GM23338 (cell line): ENCODE measurements at regions not wholly inside any gene's neighbourhood (a gene's known extent, or its start where the extent isn't known, plus 50 kb on each side); places are given as distances from the start of the nearest gene placed in this dataset.

ENCODE experiments used
- ATAC-seq: fragments of 200-7000 bp; cut with Tn5 transposase; 3 replicates; pipeline ENCODE4 v1.9.1; 2020
- DNase-seq: peaks from one replicate; pipeline ENCODE4 v3.0.0-alpha.2; 2015; ENCODE audit warnings: low spot score
- H2AFZ ChIP-seq: fragments of 200-600 bp; sonication (generic); 2 replicates; pipeline ENCODE4 v1.8.0; 2016; ENCODE audit warnings: antibody characterized with exemption, mild to moderate bottlenecking, moderate library complexity
- H3F3A ChIP-seq: fragments of 200-600 bp; sonication (generic); replicated peaks from 2 replicates; pipeline ENCODE4 v1.8.0; 2017; ENCODE audit warnings: antibody characterized with exemption, mixed run types, low read depth
- H3K27ac ChIP-seq: fragments of 200-600 bp; sonication (generic); 2 replicates; pipeline ENCODE4 v1.6.1; 2016; ENCODE audit warnings: low read depth
- H3K27me3 ChIP-seq: fragments of 200-600 bp; sonication (generic); 2 replicates; pipeline ENCODE4 v1.8.0; 2016; ENCODE audit warnings: mild to moderate bottlenecking, mixed run types, moderate library complexity; ENCODE audit not compliant: insufficient read depth
- H3K36me3 ChIP-seq: fragments of 200-600 bp; sonication (generic); 2 replicates; pipeline ENCODE4 v1.8.0; 2016; ENCODE audit warnings: mild to moderate bottlenecking; ENCODE audit not compliant: insufficient read depth
- H3K4me1 ChIP-seq: fragments of 200-600 bp; sonication (generic); 2 replicates; pipeline ENCODE4 v1.8.0; 2016; ENCODE audit warnings: mild to moderate bottlenecking, moderate library complexity; ENCODE audit not compliant: insufficient read depth
- H3K4me2 ChIP-seq: fragments of 200-600 bp; sonication (generic); 2 replicates; pipeline ENCODE4 v1.7.1; 2017; ENCODE audit warnings: mixed run types
- H3K4me3 ChIP-seq: fragments of 200-600 bp; sonication (generic); 2 replicates; pipeline ENCODE4 v1.6.1; 2016; ENCODE audit warnings: mixed run types
- H3K79me2 ChIP-seq: fragments of 200-600 bp; sonication (generic); replicated peaks from 2 replicates; pipeline ENCODE4 v1.8.0; 2017; ENCODE audit warnings: mild to moderate bottlenecking; ENCODE audit not compliant: insufficient read depth
- H3K9me2 ChIP-seq: fragments of 200-600 bp; sonication (generic); 2 replicates; pipeline ENCODE4 v1.8.0; 2017; ENCODE audit not compliant: insufficient read depth
- H4K20me1 ChIP-seq: fragments of 200-600 bp; sonication (generic); replicated peaks from 2 replicates; pipeline ENCODE4 v1.8.0; 2017; ENCODE audit warnings: mild to moderate bottlenecking; ENCODE audit not compliant: insufficient read depth
- H3K27ac Mint-ChIP-seq: 2 replicates; pipeline ENCODE4 v1.8.0; 2020; ENCODE audit warnings: inconsistent platforms, mild to moderate bottlenecking, moderate library complexity, mixed read lengths
- H3K27me3 Mint-ChIP-seq: 3 replicates; pipeline ENCODE4 v1.8.0; 2022; ENCODE audit warnings: low read depth, mild to moderate bottlenecking, moderate library complexity, mixed read lengths, inconsistent platforms; ENCODE audit not compliant: insufficient read depth, poor library complexity
- H3K36me3 Mint-ChIP-seq: 3 replicates; pipeline ENCODE4 v1.8.0; 2021; ENCODE audit warnings: low read depth, mild to moderate bottlenecking, inconsistent platforms, moderate library complexity, mixed read lengths
- H3K4me1 Mint-ChIP-seq: 3 replicates; pipeline ENCODE4 v1.8.0; 2020; ENCODE audit warnings: mild to moderate bottlenecking, inconsistent platforms, mixed read lengths
- H3K4me3 Mint-ChIP-seq: 3 replicates; pipeline ENCODE4 v1.8.0; 2021; ENCODE audit warnings: moderate library complexity, mild to moderate bottlenecking, inconsistent platforms, mixed read lengths
- H3K9me3 Mint-ChIP-seq: 3 replicates; pipeline ENCODE4 v1.8.0; 2020; ENCODE audit warnings: moderate library complexity, mild to moderate bottlenecking, inconsistent platforms, mixed read lengths
- CTCF ChIP-seq, 2 experiments: fragments of 200-600 bp in 1 of 2; sonication (generic) in 1 of 2; conservative IDR thresholded peaks; 2 replicates each; pipeline versions ENCODE4 v1.5.1 to v1.6.1; 2016 to 2017; ENCODE audit warnings: antibody characterized with exemption in 2 of 2, low read depth in 2 of 2, mild to moderate bottlenecking in 2 of 2, moderate library complexity in 1 of 2
- EZH2 ChIP-seq: fragments of 200-600 bp; sonication (generic); IDR thresholded peaks from one replicate; pipeline ENCODE4 v1.8.0; 2017; ENCODE audit warnings: antibody characterized with exemption, mild to moderate bottlenecking, low read depth; ENCODE audit not compliant: unreplicated experiment
- EZH2phosphoT487 ChIP-seq: fragments of 200-600 bp; sonication (generic); IDR thresholded peaks from one replicate; pipeline ENCODE4 v1.8.1; 2018; ENCODE audit warnings: antibody characterized with exemption; ENCODE audit not compliant: unreplicated experiment
- JUNB ChIP-seq: IDR thresholded peaks from one replicate; pipeline ENCODE4 v1.6.1; 2016; ENCODE audit warnings: antibody characterized with exemption; ENCODE audit not compliant: unreplicated experiment
- NANOG ChIP-seq: IDR thresholded peaks from 2 replicates; pipeline ENCODE4 v1.6.1; 2016; ENCODE audit warnings: antibody characterized with exemption, borderline replicate concordance
- POLR2AphosphoS5 ChIP-seq: IDR thresholded peaks from 2 replicates; pipeline ENCODE4 v1.6.1; 2016; ENCODE audit warnings: antibody characterized with exemption, low read depth
- REST ChIP-seq: IDR thresholded peaks from one replicate; pipeline ENCODE4 v1.6.1; 2018; ENCODE audit warnings: antibody characterized with exemption; ENCODE audit not compliant: unreplicated experiment
- STAT1 ChIP-seq: IDR thresholded peaks from one replicate; pipeline ENCODE4 v1.6.1; 2016; ENCODE audit warnings: antibody characterized with exemption; ENCODE audit not compliant: unreplicated experiment
- ZNF114 ChIP-seq: fragments of 250-450 bp; sonication (Bioruptor Pico); IDR thresholded peaks from 2 replicates; pipeline ENCODE4 v1.5.0; 2020; ENCODE audit warnings: mild to moderate bottlenecking, moderate library complexity
- ZNF331 ChIP-seq: fragments of 250-450 bp; sonication (Bioruptor Pico); IDR thresholded peaks from 2 replicates; pipeline ENCODE4 v1.5.0; 2020; ENCODE audit warnings: low read depth, mild to moderate bottlenecking, moderate library complexity
- ZNF462 ChIP-seq: fragments of 250-450 bp; sonication (Bioruptor Pico); IDR thresholded peaks from 2 replicates; pipeline ENCODE4 v1.5.0; 2020; ENCODE audit warnings: mild to moderate bottlenecking, moderate library complexity
- TF ChIP-seq, protein P1 (sequence below): IDR thresholded peaks from 2 replicates; pipeline ENCODE4 v1.6.1; 2016; ENCODE audit warnings: antibody characterized with exemption

GRCh38 chr12:42010257-42010656, 134.4 kb downstream of the GXYLT1 start (continued):
- no peak for TF ChIP-seq REST
- TF ChIP-seq ZNF331 (CRISPR knock-in tag) = no peak
- TF ChIP-seq, protein P1, sequence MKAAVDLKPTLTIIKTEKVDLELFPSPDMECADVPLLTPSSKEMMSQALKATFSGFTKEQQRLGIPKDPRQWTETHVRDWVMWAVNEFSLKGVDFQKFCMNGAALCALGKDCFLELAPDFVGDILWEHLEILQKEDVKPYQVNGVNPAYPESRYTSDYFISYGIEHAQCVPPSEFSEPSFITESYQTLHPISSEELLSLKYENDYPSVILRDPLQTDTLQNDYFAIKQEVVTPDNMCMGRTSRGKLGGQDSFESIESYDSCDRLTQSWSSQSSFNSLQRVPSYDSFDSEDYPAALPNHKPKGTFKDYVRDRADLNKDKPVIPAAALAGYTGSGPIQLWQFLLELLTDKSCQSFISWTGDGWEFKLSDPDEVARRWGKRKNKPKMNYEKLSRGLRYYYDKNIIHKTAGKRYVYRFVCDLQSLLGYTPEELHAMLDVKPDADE = no peak
- no peak for TF ChIP-seq POLR2AphosphoS5
- TF ChIP-seq ZNF114 (CRISPR knock-in tag) = no peak

GRCh38 chr12:42008996-42009395, 135.7 kb downstream of the GXYLT1 start:
- H3K36me3 ChIP-seq = no peaks in the 10 kb centered on the region
- no peaks in the 10 kb centered on the region for H3F3A ChIP-seq
- H3K4me1 ChIP-seq = no peaks in the 10 kb centered on the region; the same call in 1 of the 2 replicates
- no peak overlapping the region for H3K4me2 ChIP-seq
- ATAC-seq = no peak
- no peak for DNase-seq
- no peak overlapping the region for H3K27ac ChIP-seq
- no peaks in the 10 kb centered on the region for H4K20me1 ChIP-seq
- H3K36me3 Mint-ChIP-seq = no peaks in the 10 kb centered on the region
- H3K4me3 ChIP-seq = no peak overlapping the region
- no peak overlapping the region for H2AFZ ChIP-seq
- H3K27ac Mint-ChIP-seq = no peak overlapping the region
- no peaks in the 10 kb centered on the region for H3K79me2 ChIP-seq
- no peaks in the 10 kb centered on the region for H3K9me2 ChIP-seq
- peaks cover 5% of the 10 kb centered on the region for H3K4me1 Mint-ChIP-seq
- H3K9me3 Mint-ChIP-seq = no peaks in the 10 kb centered on the region
- H3K4me3 Mint-ChIP-seq = no peak overlapping the region
- H3K27me3 Mint-ChIP-seq = no peaks in the 10 kb centered on the region
- H3K27me3 ChIP-seq = no peaks in the 10 kb centered on the region
- TF ChIP-seq, protein P1 = no peak
- TF ChIP-seq EZH2 (no peak), EZH2phosphoT487 (no peak), ZNF331 (CRISPR knock-in tag) (no peak), CTCF (conservative IDR thresholded peaks at IDR 0.05; ENCODE audit: low read depth in 2 of 2) (no peak), NANOG (no peak), JUNB (no peak), ZNF114 (CRISPR knock-in tag) (no peak), ZNF462 (CRISPR knock-in tag) (no peak), STAT1 (no peak), POLR2AphosphoS5 (no peak)
